Karpas-422 (cell line): ENCODE measurements at regions not wholly inside any gene's neighbourhood (a gene's known extent, or its start where the extent isn't known, plus 50 kb on each side); places are given as distances from the start of the nearest gene placed in this dataset.
"Not testable (repeated sequence)": the region's sequence is repeated elsewhere in the genome, so short reads cannot be mapped to it uniquely, and the experiment has no call there.

ENCODE experiments used
- DNase-seq: peaks from one replicate; pipeline ENCODE4 v3.0.0-alpha.2; 2015
- H2AFZ ChIP-seq: fragments of 200-600 bp; sonication (generic); 2 replicates; pipeline ENCODE4 v1.6.1; 2014; ENCODE audit warnings: antibody characterized with exemption, low read length, mixed read lengths
- H3K27ac ChIP-seq: fragments of 200-600 bp; sonication (generic); 2 replicates; pipeline ENCODE4 v1.5.1; 2014; ENCODE audit warnings: mild to moderate bottlenecking, low read length, moderate library complexity
- H3K27me3 ChIP-seq: fragments of 200-600 bp; sonication (generic); 2 replicates; pipeline ENCODE4 v1.6.1; 2014; ENCODE audit warnings: low read length, mixed read lengths
- H3K36me3 ChIP-seq: fragments of 200-600 bp; sonication (generic); 2 replicates; pipeline ENCODE4 v1.6.1; 2014; ENCODE audit warnings: low read length, mixed read lengths; ENCODE audit not compliant: insufficient read depth
- H3K4me1 ChIP-seq: fragments of 200-600 bp; sonication (generic); 2 replicates; pipeline ENCODE4 v1.6.1; 2014; ENCODE audit warnings: mild to moderate bottlenecking, low read length, mixed read lengths
- H3K4me2 ChIP-seq: fragments of 200-600 bp; sonication (generic); 2 replicates; pipeline ENCODE4 v1.6.1; 2014; ENCODE audit warnings: low read length, low read depth, mild to moderate bottlenecking; ENCODE audit not compliant: poor library complexity, severe bottlenecking
- H3K4me3 ChIP-seq: fragments of 200-600 bp; sonication (generic); 2 replicates; pipeline ENCODE4 v1.5.1; 2014; ENCODE audit warnings: mild to moderate bottlenecking, antibody characterized with exemption, low read length, mixed read lengths
- H3K79me2 ChIP-seq: fragments of 200-600 bp; sonication (generic); 2 replicates; pipeline ENCODE4 v1.6.1; 2014; ENCODE audit warnings: mild to moderate bottlenecking, low read length, mixed read lengths
- H3K9ac ChIP-seq: fragments of 200-600 bp; sonication (generic); 2 replicates; pipeline ENCODE4 v1.6.0; 2014; ENCODE audit warnings: low read length
- H3K9me2 ChIP-seq: fragments of 200-600 bp; sonication (generic), shearing (Covaris generic); replicated peaks from 2 replicates; pipeline ENCODE4 v1.6.0; 2014; ENCODE audit warnings: mild to moderate bottlenecking, low read length, moderate library complexity; ENCODE audit not compliant: insufficient read depth
- H3K9me3 ChIP-seq: fragments of 300-700, 200-600 bp; sonication (generic); 2 replicates; pipeline ENCODE4 v1.6.1; 2014; ENCODE audit warnings: low read length, mixed read lengths
- H4K20me1 ChIP-seq: fragments of 200-600 bp; sonication (generic); 2 replicates; pipeline ENCODE4 v1.6.1; 2014; ENCODE audit warnings: mild to moderate bottlenecking, antibody characterized with exemption, low read length, low read depth; ENCODE audit not compliant: insufficient read depth

GRCh38 chr12:70008944-70009343, 183.9 kb downstream of the MYRFL start:
- no peaks in the 10 kb centered on the region for H4K20me1 ChIP-seq
- peaks cover 9% of the 10 kb centered on the region for H3K4me1 ChIP-seq
- H3K9me2 ChIP-seq = no peaks in the 10 kb centered on the region
- no peak overlapping the region for H2AFZ ChIP-seq
- H3K4me2 ChIP-seq = no peak overlapping the region
- no peaks in the 10 kb centered on the region for H3K27me3 ChIP-seq
- H3K36me3 ChIP-seq = peaks cover 8% of the 10 kb centered on the region; the same call in 1 of the 2 replicates
- DNase-seq = no peak
- H3K27ac ChIP-seq = no peak overlapping the region
- peaks cover 19% of the 10 kb centered on the region for H3K9me3 ChIP-seq
- H3K9ac ChIP-seq = no peak overlapping the region
- H3K79me2 ChIP-seq = no peaks in the 10 kb centered on the region
- no peak overlapping the region for H3K4me3 ChIP-seq

- Histone ChIP-seq H2AFZ (no peak overlapping the region), H3K4me1 (no peaks in the 10 kb centered on the region), H3K36me3 (peaks cover 8% of the 10 kb centered on the region; the same call in 1 of the 2 replicates), H3K4me2 (no peak overlapping the region), H3K4me3 (no peak overlapping the region), H3K9me2 (no peaks in the 10 kb centered on the region), H3K27ac (no peak overlapping the region), H3K9ac (no peak overlapping the region), H3K27me3 (no peaks in the 10 kb centered on the region), H3K9me3 (peaks cover 19% of the 10 kb centered on the region), H3K79me2 (no peaks in the 10 kb centered on the region), H4K20me1 (no peaks in the 10 kb centered on the region)
- DNase-seq = no peak
Measured at GRCh38 chr12:70011353-70011752, 186.3 kb downstream of the MYRFL start.

GRCh38 chr12:70013016-70013415, 188.0 kb downstream of the MYRFL start:
- H3K79me2 ChIP-seq, DNase-seq, H3K27ac ChIP-seq, H3K4me2 ChIP-seq, H3K9ac ChIP-seq, H3K4me3 ChIP-seq, H3K36me3 ChIP-seq, H3K9me3 ChIP-seq, H4K20me1 ChIP-seq, H3K27me3 ChIP-seq, H3K4me1 ChIP-seq, H3K9me2 ChIP-seq, H2AFZ ChIP-seq: not testable (repeated sequence)

- H3K79me2 ChIP-seq = no peaks in the 10 kb centered on the region
- no peak overlapping the region for H3K4me2 ChIP-seq
- no peaks in the 10 kb centered on the region for H3K4me1 ChIP-seq
- no peak overlapping the region for H2AFZ ChIP-seq
- no peak for DNase-seq
- H3K9ac ChIP-seq = no peak overlapping the region
- H3K36me3 ChIP-seq = no peaks in the 10 kb centered on the region
- no peaks in the 10 kb centered on the region for H3K9me3 ChIP-seq
- no peaks in the 10 kb centered on the region for H4K20me1 ChIP-seq
- H3K27ac ChIP-seq = no peak overlapping the region
- H3K4me3 ChIP-seq = no peak overlapping the region
- H3K9me2 ChIP-seq = no peaks in the 10 kb centered on the region
- H3K27me3 ChIP-seq = no peaks in the 10 kb centered on the region
Measured at GRCh38 chr12:70028515-70028914, 203.5 kb downstream of the MYRFL start.

- Histone ChIP-seq H3K4me1 (no peaks in the 10 kb centered on the region), H3K9ac (no peak overlapping the region), H3K4me2 (no peak overlapping the region), H3K36me3 (no peaks in the 10 kb centered on the region), H3K27me3 (no peaks in the 10 kb centered on the region), H3K4me3 (no peak overlapping the region), H2AFZ (no peak overlapping the region), H3K9me3 (no peaks in the 10 kb centered on the region), H4K20me1 (no peaks in the 10 kb centered on the region), H3K9me2 (no peaks in the 10 kb centered on the region), H3K27ac (no peak overlapping the region), H3K79me2 (no peaks in the 10 kb centered on the region)
- DNase-seq = no peak
Measured at GRCh38 chr12:70028918-70029317, 203.9 kb downstream of the MYRFL start.

GRCh38 chr12:70031046-70031445, 206.0 kb downstream of the MYRFL start:
- Histone ChIP-seq H3K79me2 (no peaks in the 10 kb centered on the region), H3K9me2 (no peaks in the 10 kb centered on the region), H2AFZ (no peak overlapping the region), H3K4me1 (no peaks in the 10 kb centered on the region), H3K36me3 (no peaks in the 10 kb centered on the region), H3K4me2 (no peak overlapping the region), H3K27me3 (no peaks in the 10 kb centered on the region), H3K27ac (no peak overlapping the region), H4K20me1 (no peaks in the 10 kb centered on the region), H3K9ac (no peak overlapping the region), H3K9me3 (no peaks in the 10 kb centered on the region), H3K4me3 (no peak overlapping the region)
- DNase-seq = no peak

GRCh38 chr12:70032076-70032475, 207.0 kb downstream of the MYRFL start:
- H3K36me3 ChIP-seq = no peaks in the 10 kb centered on the region
- no peaks in the 10 kb centered on the region for H3K9me3 ChIP-seq
- H3K4me2 ChIP-seq = no peak overlapping the region
- no peak overlapping the region for H3K9ac ChIP-seq
- peak overlapping the region; percentile 62; the same call in 1 of the 2 replicates for H2AFZ ChIP-seq
- no peak overlapping the region for H3K4me3 ChIP-seq
- no peak overlapping the region for H3K27ac ChIP-seq
- no peak for DNase-seq
- H3K9me2 ChIP-seq = no peaks in the 10 kb centered on the region
- no peaks in the 10 kb centered on the region for H3K79me2 ChIP-seq
- H3K27me3 ChIP-seq = no peaks in the 10 kb centered on the region
- H4K20me1 ChIP-seq = no peaks in the 10 kb centered on the region
- no peaks in the 10 kb centered on the region for H3K4me1 ChIP-seq

- Histone ChIP-seq H3K27ac (no peak overlapping the region), H3K36me3 (no peaks in the 10 kb centered on the region), H3K9me2 (no peaks in the 10 kb centered on the region), H3K79me2 (no peaks in the 10 kb centered on the region), H3K27me3 (no peaks in the 10 kb centered on the region), H2AFZ (no peak overlapping the region), H3K9ac (no peak overlapping the region), H4K20me1 (no peaks in the 10 kb centered on the region), H3K9me3 (no peaks in the 10 kb centered on the region), H3K4me2 (no peak overlapping the region), H3K4me1 (no peaks in the 10 kb centered on the region), H3K4me3 (no peak overlapping the region)
- DNase-seq = no peak
Measured at GRCh38 chr12:70033310-70033709, 208.3 kb downstream of the MYRFL start.

- Histone ChIP-seq H3K9ac (no peak overlapping the region), H3K36me3 (no peaks in the 10 kb centered on the region), H3K79me2 (no peaks in the 10 kb centered on the region), H2AFZ (peak overlapping the region; percentile 24; the same call in 1 of the 2 replicates), H3K4me3 (no peak overlapping the region), H3K27ac (no peak overlapping the region), H3K9me2 (no peaks in the 10 kb centered on the region), H4K20me1 (no peaks in the 10 kb centered on the region), H3K9me3 (no peaks in the 10 kb centered on the region), H3K27me3 (no peaks in the 10 kb centered on the region), H3K4me2 (no peak overlapping the region), H3K4me1 (no peaks in the 10 kb centered on the region; the same call in 1 of the 2 replicates)
- DNase-seq = no peak
Measured at GRCh38 chr12:70040141-70040540, 203.1 kb upstream of the CNOT2 start.
